ENCODE measurements at regions not wholly inside any gene's neighbourhood (a gene's known extent, or its start where the extent isn't known, plus 50 kb on each side); places are given as distances from the start of the nearest gene placed in this dataset.

DNA sequence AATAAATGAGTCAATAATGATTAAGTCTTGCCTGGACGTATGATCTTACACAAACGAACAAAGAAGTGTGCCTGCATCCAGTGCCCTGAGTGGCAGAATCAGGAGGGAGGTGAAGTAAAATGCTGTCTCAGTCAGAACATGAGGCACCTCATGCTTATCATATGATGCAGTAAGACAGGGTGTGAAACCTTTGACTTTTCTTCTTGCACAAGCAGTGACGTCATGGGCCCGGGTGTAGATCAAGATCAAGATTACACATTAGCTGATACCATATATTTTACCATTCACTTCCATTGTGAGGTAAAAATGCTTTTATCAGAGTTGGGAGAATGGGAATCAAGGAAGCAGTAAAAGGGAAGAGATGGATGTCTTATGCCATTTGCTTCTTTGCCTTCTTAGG, 291.6 kb upstream of the PLSCR5 start:
- FAIRE-seq, result no peak

DNA sequence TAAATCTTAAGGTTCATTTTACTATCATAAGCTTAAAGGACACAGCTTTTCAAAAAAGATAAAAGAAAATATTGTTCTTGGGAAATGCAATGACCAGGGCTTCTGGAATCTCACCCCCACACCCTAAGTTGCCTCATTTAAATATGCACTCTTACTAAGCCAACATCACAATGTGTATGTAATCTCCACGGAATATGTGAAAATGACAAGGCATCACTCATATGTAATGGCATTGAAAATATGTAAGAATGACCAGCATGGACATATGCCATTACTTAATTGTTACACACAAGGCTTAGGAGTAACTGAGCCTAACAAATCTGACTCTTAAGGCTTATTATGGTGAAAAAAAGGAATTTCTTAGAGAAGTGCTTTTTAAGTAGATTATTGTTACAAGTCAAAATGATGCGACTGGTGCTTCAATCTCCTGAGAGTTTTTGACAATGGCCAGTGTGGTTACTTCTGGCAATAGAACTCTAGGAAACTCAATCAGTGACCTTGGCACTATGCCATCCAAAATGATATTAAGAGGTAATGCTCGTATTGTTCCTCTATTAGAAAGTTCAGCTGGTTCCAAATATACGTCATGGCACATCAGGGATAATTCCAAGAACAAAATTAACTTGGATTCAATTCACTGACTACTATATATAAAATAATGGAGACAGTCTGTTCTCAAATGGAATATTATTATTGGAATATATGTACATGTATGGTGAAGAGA, 290.0 kb upstream of the PLSCR5 start:
- FAIRE-seq, result no peak

DNA sequence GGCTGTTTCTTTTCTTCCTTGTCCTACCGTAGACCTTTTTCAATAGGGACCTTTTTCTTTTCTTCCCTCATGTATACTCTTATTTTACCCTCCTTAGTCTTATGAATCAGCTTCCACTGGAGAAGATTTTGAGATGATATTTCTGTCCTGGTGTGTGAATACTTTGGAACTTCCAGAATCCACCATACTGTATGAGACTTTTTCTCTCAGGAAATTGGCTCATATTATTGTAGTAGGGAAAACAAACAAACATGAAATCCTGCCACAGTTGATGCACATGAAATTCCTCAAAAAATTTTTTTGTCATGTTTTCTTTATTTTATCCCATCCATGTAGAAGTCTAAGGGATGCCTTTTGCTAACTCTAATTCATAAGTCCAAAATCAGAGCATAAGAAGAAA, 289.3 kb upstream of the PLSCR5 start:
- no peak for FAIRE-seq

DNA sequence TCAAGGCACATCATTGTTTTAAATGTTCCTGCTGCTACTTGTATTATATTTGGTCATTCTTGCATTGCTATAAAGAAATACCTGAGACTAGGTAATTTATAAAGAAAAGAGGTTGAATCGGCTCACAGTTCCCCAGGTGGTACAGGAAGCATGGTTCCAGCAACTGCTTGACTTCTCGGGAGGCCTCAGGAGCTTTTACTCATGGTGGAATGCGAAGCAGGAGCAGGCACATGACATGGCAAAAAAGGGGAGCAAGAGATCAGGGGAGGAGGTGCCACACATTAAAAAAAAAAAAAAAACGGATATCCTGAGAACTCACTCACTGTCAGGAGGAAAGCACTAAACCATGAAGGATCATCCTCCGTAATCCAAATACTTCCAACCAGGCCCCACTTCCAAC, 286.9 kb upstream of the PLSCR5 start:
- no peak for FAIRE-seq

DNA sequence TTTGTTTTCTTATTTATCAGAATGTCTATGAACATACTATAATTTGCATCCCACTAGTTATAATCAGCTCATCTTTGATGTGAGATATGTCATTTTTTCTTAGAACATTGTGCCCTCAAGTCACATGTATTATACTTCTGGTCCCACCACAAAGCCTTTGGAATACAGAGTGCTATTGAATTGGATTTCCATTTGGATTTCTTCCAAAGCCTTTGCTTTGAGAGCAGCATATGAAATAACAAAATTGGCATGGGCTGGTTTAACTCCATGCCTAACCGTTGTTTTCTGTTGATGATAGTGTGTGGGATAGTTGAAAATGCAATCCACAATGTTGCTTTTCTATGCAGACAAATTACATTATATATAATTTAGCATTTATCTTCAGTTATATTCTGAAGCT, 284.5 kb upstream of the PLSCR5 start:
- no peak for FAIRE-seq

DNA sequence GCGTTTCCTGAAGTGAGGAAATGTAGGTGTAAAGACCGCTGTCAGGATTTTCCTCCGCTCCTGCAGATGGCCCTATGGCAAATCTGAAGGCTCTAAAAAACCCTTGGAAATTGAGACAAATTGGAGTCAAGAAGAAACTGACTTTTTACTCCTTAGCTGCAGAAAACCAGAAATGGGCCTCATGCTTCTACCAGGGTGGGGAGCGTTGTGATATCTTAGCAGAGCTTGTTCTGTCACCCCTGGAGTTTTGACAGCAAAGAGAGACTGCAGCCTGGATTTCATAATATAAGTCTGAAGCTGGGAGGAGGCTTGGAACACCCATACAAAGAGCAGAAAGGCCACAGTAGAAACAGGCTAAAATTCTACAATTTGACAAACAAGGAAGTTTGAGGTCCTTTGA, 283.0 kb upstream of the PLSCR5 start:
- no peak for FAIRE-seq

DNA sequence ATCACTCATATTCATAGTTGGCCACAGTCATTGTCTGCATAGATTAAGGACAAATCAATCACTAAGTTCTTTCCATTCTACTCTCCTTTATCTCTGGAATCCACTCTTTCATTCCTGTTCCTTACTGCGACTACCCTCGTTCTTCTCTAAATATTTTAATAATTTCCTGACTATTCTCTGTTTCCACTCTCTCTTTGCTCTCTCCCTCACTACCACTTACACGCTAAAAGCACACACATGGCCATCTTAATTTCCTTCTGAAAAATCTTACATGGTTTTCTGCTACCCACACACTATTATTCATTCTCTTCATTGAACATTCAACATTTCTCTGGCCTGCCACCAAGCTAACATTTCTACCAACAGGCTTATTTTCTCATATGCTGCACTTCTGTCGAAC, 279.6 kb upstream of the PLSCR5 start:
- FAIRE-seq, result no peak

DNA sequence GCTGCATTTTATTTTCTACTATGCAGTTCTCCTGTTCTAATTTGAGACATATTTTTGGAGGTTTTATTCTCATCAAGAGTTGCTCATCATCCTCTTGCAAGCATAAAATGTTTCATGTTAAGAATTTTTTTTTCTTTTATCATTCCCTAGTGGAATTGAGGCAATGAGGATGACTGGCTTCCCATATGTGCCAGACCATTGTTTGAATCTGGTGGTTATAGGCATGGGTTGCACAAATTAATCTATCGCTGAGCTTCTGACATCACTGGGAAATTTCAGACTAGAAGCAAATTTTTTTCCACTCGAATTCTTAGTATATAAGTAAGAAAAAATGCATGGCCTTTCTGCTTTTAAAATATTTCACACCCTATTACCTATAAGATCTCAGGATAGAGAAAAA, 279.1 kb upstream of the PLSCR5 start:
- no peak for FAIRE-seq

DNA sequence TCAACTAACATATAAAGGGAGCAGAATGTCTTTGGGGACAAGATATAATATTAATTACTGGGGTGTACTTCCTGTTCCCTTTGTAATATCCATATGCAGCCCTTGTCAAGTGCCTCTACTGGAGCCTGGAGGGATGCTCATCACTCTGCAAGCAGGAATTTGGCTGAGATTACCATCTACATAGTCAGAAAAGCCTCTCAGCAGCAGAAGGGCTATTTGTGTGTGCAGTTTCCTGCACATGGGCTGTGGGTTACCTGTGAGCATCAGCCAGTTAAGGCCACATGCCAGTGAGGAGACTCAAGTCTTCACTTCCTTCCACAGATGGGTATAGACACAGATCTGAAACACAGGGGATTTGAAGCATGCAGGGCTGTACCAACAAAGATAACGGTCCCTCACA, 278.1 kb upstream of the PLSCR5 start:
- no peak for FAIRE-seq

DNA sequence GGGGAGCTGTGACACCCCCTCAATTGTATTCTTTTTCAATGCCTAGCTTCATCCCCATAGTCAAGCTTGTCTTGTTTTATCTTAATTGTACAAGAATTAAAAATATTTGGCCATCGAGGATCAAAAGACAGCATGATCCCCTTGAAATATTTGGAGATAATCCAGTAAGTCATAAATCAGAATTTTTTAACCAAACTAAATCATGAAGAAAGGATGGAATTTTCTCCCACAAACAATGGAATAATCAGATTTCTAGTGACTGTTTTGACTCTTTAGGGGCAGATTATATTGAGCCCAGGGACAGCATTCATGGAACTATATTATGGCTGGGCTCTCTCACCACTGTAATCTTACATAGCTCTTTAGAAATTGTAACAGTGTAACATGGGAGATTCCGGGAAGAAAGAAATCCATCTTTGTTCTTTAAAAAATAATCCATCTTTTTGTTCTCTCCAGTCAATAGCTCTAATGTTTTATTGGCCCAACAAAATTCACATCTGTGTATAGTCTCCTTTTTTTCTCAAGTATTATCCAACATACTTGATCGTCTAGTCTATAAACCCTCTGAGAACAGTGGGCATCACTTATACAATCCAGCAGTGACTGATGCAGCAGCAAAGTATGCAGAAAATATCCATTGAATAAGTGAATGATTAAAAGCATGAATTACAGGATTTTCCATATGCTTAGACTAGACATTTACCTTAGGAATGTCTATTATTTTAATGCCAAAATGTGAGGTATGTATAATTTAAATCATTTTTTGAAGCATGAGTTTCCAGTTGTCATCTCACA, 277.0 kb upstream of the PLSCR5 start:
- no peak for FAIRE-seq

DNA sequence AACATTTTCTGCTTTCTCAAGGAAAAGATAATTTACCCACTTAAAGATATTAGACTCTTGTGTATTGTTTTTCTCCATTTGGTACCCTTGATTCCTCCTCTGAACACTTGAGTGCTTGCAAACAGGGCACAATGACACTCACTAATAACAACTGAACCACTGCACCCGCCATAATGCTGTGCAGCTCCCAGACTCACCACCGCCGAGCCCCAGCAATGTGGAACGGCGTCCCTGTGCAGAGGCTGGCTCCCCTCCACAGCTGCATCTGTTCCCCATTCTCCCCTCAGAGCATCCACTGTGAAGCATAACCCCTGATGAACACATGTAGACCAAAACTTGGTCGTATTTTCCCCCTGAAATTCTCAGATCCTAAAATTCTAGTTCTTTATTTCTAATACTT, 276.2 kb upstream of the PLSCR5 start:
- no peak for FAIRE-seq

DNA sequence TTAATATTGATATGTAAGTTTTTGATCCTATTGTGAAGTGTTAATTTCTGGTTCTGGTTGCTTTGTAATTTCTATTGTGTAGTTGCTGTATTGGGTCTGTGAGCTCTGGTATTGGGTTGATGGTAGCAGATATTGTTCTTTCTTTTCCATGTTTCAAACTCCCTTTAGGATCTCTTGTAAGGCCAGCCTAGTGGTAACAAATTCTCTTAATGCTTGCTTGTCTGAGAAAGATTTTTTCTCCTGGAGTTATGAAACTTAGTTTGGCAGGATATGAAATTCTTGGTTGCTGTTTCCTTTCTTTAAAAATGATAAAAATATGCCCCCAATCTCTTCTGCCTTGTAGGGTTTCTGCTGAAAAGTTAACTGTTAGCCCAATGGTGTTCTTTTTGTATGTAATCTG, 268.6 kb upstream of the PLSCR5 start:
- FAIRE-seq, result no peak

DNA sequence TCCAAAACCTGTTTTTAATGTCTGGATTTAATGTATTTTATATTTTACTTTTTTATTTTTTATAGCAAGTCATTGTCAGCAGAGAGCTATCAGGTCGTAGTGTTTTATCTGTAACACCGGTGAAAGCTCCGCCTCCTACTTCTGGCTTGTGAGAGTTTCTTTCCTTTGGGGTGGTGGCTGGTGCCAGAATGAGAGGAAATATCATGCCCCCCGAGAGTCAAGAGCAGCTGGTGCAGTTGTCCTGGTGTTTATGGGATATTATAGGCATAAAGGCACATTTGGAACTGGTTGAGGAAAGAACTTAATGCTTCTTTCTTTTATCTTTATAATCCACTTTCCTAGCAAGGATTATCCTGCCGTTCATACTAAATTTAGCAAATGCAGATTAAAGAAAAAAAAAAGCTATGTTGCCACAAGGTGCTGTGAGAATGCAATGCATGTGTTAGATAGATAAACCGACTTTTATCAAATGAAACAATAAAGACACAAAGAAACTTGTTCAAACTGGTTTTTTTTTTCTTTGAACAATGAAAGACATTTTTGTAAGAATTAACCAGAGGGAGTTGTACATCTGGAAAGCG, 260.1 kb upstream of the PLSCR5 start:
- no peak for FAIRE-seq

DNA sequence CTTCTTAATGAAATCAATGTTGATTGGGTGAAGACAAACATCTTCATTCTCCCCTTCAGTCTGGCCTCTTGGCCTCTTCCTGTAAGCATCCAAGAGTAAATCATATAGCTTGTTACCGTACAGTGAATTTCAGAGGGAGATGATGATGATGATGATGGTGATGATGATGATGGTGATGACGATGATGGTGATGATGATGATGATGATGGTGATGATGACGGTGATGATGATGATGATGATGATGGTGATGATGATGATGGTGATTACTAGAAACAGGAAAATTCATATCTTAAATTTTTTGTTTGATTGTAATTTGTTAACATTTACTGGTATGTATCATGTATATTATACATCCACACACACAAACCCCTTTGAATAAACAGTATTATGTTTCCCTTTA, 256.1 kb upstream of the PLSCR5 start:
- no peak for FAIRE-seq

DNA sequence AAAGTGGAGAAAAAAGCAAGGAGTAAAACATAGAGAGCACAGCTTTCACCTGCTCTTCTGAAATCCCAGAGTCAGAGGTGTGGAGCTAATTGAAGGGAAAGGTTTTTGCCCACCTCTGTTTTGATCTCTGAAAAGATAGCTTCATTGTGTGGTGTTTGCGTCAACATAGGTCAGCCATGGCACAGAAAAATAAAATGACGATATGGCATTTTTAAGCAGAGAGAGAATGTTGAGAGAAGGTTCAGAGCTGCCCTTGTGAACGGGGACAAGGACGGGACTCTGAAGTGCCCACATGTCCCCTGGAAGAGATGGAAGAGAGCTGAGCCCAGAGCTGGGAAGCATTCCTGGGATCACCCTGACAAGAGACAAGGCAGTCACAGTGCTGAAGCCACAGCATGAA, 249.4 kb upstream of the PLSCR5 start:
- no peak for FAIRE-seq

DNA sequence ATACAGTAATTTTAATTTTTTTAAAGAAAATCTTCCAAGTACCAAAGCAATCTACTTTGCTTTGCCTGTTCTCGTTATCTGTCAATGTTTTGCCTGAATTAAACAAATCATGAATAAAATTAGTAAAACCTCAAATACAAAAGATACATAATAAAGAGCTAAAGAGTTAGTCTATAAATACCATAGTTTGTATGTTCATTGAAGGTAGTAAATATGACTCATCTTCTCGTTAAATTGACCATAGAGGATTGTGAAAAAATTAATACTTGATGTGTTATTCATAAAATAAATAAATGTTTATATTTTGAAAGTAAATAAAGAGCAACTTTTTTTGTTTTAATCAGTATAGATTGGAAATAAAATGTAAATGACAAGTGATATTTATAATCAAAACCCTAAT, 246.5 kb upstream of the PLSCR5 start:
- peak; percentile 36 for FAIRE-seq

DNA sequence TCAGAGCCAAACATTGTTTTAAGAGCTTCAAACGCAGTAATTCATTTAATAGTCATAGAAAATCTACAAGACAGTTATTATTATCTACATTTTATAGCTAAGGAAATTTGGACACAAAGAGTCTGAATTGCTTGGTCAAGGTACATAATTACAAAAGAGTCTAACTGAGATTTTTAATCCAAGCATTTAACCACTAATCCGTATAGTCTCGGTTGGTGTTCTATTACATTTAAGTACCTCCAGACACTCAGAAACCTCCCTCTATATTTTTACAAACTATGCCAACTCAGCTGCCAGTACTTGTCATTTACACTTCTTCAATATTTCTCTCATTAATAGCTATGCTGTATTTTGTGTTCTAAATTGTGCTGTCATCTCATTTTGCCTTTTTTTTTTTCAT, 240.2 kb upstream of the PLSCR5 start:
- FAIRE-seq, result no peak

DNA sequence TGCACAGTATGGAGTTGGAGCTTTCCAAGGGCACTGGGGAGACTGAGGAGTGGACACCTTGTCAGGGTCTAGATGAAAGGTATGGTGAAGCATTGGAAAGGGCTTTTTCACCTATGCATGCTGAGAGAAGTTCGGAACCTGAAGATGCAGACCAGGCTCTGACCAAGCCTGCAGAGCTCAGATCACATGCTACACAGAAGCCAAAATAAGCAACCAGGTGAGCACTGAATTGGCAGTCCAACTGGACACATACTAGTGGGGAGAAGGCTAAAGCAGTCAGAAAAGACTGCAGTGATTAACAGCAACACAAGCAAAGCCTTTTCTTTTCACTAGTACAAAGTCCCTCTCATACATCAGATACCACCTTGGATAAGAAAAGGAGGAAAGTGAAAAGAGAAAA, 238.3 kb upstream of the PLSCR5 start:
- no peak for FAIRE-seq

DNA sequence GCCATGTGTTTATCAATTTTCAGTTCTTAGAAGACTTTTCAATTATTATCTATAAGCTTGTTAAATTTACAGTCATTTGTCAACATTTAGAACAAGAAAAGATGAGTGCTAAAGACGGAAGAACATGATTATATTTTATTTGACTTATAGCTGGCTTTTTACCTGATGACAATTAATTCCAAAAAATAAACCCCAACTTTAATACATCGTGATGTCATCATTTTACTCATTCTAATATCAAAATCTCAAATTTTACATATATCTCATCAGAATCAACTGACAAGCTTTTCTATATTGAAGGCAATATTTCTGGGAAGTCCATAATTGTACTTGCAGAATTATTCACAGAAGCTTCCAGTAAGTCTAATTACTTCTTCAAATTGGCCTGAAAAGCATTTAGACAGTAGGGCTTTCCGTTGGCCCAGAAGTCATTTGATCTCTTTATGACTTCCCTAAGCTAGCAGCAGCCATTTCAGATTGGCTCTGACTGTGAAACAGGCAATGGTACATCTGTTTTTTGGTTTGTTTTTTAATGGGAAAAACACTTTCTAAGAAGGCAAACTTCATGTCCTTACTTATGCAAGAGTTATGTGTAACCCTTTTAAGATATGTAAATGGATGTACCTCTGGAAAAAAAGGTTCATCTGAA, 234.7 kb upstream of the PLSCR5 start:
- no peak for FAIRE-seq

DNA sequence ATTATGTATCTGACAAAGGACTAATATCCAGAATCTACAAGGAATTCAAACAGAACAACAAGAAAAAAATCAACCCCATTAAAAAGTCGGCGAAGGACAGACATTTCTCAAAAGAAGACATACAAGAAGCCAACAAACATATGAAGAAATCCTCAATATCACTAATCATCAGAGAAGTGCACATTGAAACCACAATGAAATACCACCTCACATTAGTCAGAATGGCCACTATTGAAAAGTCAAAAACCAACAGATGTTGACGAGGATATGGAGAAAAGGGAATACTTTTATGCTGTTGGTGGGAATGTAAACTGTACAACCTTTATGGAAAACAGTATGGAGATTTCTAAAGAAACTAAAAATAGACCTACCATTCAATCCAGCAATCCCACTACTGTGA, 233.1 kb upstream of the PLSCR5 start:
- no peak for FAIRE-seq

DNA sequence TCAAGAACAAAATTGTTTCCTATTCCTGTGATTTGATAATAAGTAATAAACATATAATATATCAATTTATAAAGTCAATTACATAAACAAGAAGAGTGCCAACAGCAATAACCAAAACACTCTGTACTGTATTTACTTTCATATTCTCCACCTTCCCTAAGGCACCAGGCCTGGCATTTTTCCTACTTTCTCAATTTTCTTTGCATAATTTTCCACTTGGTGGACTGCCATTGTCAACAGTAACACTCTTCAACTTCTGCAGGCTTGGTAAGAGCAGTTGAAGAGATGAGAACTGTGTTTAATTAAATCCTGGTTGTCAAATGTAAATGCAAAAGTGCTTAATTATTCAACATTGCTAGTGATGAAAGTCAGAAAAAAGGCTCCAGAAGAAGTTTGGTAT, 229.8 kb upstream of the PLSCR5 start:
- no peak for FAIRE-seq

DNA sequence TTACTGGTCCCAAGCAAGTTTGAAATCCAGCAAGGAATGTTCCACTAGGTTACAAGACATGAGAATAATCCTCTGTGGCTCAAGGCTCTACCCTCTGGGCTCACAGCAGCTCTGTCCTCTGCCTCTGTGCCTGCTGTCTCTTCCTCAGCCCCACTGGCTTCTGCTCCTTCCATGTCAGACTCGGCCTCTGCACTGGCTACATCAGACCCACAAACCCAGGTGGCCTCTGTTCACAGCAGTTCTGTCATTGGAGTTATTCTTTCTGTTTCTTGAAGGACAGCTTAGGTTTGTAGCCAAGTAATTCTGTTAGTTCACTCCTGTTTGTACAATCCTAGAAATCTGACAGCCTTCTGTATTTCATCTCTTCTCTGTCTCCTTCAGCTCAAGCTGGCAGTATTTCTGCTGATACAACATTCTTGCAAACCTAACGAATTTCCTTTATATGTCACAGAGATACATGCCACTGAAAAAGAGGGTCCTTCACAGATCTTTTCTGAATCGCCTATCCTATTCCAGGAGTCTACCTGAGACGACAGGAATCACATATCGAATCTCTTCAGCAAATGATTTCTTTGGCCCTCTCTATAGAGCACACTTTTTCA, 227.8 kb upstream of the PLSCR5 start:
- FAIRE-seq, result no peak

DNA sequence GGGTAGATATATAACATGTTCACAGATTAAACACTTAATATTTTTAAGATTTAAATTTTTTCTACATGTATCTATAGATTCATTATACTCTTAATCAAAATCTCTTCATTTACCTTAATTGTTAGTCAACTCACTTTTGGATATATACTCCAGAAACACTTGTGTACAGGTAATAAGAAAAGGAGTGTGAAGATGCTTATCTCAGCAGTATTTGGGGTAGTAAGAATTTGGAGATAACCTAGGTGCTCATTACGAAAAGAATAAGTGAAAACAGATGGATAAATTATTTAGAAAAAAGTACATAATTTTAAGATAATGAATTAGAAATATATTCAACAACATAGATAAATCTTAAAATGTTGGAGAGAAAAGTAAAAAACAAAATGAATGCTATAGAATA, 226.5 kb upstream of the PLSCR5 start:
- no peak for FAIRE-seq

Measured in colon (tissue), 2 donors.